HEK293 (cell line): ENCODE measurements at regions not wholly inside any gene's neighbourhood (a gene's known extent, or its start where the extent isn't known, plus 50 kb on each side); places are given as distances from the start of the nearest gene placed in this dataset.

Experiments
- CTCF ChIA-PET: fragments of 350-600 bp; formaldehyde crosslinking; extraction: SDS; loops from one replicate; lab custom pipeline; 2021; ENCODE audit warnings: antibody characterized with exemption; lab: Yijun Ruan, JAX
- POLR2A ChIA-PET: fragments of 300-600 bp; formaldehyde crosslinking; extraction: SDS; loops from one replicate; lab custom pipeline; 2020; ENCODE audit warnings: antibody characterized with exemption, inconsistent platforms; lab: Yijun Ruan, JAX
- H3K27ac ChIP-seq: fragments of 200-500 bp; sonication (Bioruptor generic); 2 replicates; pipeline ENCODE4 v1.5.1; 2014; ENCODE audit warnings: low read depth, low read length, control low read depth, inconsistent platforms; ENCODE audit errors: extremely low read depth
- H3K36me3 ChIP-seq, 2 experiments: fragments of 200-500 bp in 1 of 2; sonication (Bioruptor generic) in 1 of 2; 1 replicate in 1 of 2; 2 replicates in 1 of 2; pipeline ENCODE4 v1.5.1; 2014 to 2017; ENCODE audit warnings: inconsistent platforms in 2 of 2, low read length in 2 of 2; ENCODE audit not compliant: control insufficient read depth in 2 of 2, insufficient read depth in 1 of 2
- H3K4me1 ChIP-seq: fragments of 200-500 bp; sonication (Bioruptor generic); 2 replicates; pipeline ENCODE4 v1.5.1; 2014; ENCODE audit warnings: mild to moderate bottlenecking, low read length, inconsistent platforms; ENCODE audit not compliant: control insufficient read depth, insufficient read depth
- H3K4me3 ChIP-seq: 2 replicates; pipeline ENCODE4 v1.5.1; 2011; ENCODE audit warnings: low read depth, mild to moderate bottlenecking, control low read depth, low read length, moderate library complexity
- H3K9me3 ChIP-seq: fragments of 200-500 bp; sonication (Bioruptor generic); 2 replicates; pipeline ENCODE4 v1.5.1; 2014; ENCODE audit warnings: low read depth, low read length, inconsistent platforms; ENCODE audit not compliant: control insufficient read depth, insufficient read depth
- GLI4 ChIP-seq: fragments of 450-650 bp; formaldehyde crosslinking; IDR thresholded peaks from 2 replicates; pipeline ENCODE4 v1.5.1; 2016; ENCODE audit warnings: missing biosample characterization, missing genetic modification characterization
- GLIS1 ChIP-seq: fragments of 450-650 bp; formaldehyde crosslinking; IDR thresholded peaks from 2 replicates; pipeline ENCODE4 v1.5.1; 2016; ENCODE audit warnings: missing biosample characterization, missing genetic modification characterization
- HOXA7 ChIP-seq: sonication (generic); formaldehyde crosslinking; IDR thresholded peaks from 2 replicates; pipeline ENCODE4 v1.8.1; 2022; ENCODE audit warnings: missing genetic modification reagents, borderline replicate concordance
- KLF17 ChIP-seq: fragments of 450-650 bp; formaldehyde crosslinking; IDR thresholded peaks from 2 replicates; pipeline ENCODE4 v1.5.1; 2016; ENCODE audit warnings: missing biosample characterization, missing genetic modification characterization
- MEIS1 ChIP-seq: sonication (generic); formaldehyde crosslinking; IDR thresholded peaks from 2 replicates; pipeline ENCODE4 v1.8.1; 2022; ENCODE audit warnings: missing genetic modification reagents, mild to moderate bottlenecking, borderline replicate concordance
- OSR2 ChIP-seq: fragments of 450-650 bp; formaldehyde crosslinking; IDR thresholded peaks from 2 replicates; pipeline ENCODE4 v1.5.1; 2016; ENCODE audit warnings: missing biosample characterization, missing genetic modification characterization
- RBAK ChIP-seq: fragments of 450-650 bp; formaldehyde crosslinking; IDR thresholded peaks from 2 replicates; pipeline ENCODE4 v1.5.1; 2016; ENCODE audit warnings: missing biosample characterization, missing genetic modification characterization
- REST ChIP-seq: fragments of 450-650 bp; formaldehyde crosslinking; IDR thresholded peaks from 2 replicates; pipeline ENCODE4 v1.5.1; 2016; ENCODE audit warnings: missing biosample characterization, missing genetic modification characterization
- ZBTB20 ChIP-seq: fragments of 450-650 bp; formaldehyde crosslinking; IDR thresholded peaks from 2 replicates; pipeline ENCODE4 v1.5.1; 2016; ENCODE audit warnings: missing biosample characterization, missing genetic modification characterization
- ZBTB21 ChIP-seq: fragments of 450-650 bp; formaldehyde crosslinking; IDR thresholded peaks from 2 replicates; pipeline ENCODE4 v1.5.1; 2017; ENCODE audit warnings: missing biosample characterization, missing genetic modification characterization
- ZBTB7A ChIP-seq: fragments of 450-650 bp; formaldehyde crosslinking; IDR thresholded peaks from 2 replicates; pipeline ENCODE4 v1.5.1; 2016; ENCODE audit warnings: low read depth, missing biosample characterization, missing genetic modification characterization
- ZBTB8A ChIP-seq: fragments of 450-650 bp; formaldehyde crosslinking; IDR thresholded peaks from 2 replicates; pipeline ENCODE4 v1.5.1; 2016; ENCODE audit warnings: missing biosample characterization, missing genetic modification characterization
- ZFHX2 ChIP-seq: fragments of 450-650 bp; formaldehyde crosslinking; conservative IDR thresholded peaks from 2 replicates; pipeline ENCODE4 v1.5.1; 2016; ENCODE audit warnings: missing biosample characterization, missing genetic modification characterization
- ZNF248 ChIP-seq: fragments of 450-650 bp; formaldehyde crosslinking; IDR thresholded peaks from 2 replicates; pipeline ENCODE4 v1.5.1; 2017; ENCODE audit warnings: missing biosample characterization, missing genetic modification characterization
- ZNF324 ChIP-seq: fragments of 450-650 bp; formaldehyde crosslinking; IDR thresholded peaks from 2 replicates; pipeline ENCODE4 v1.5.1; 2016; ENCODE audit warnings: missing biosample characterization, missing genetic modification characterization
- ZNF488 ChIP-seq: fragments of 450-650 bp; formaldehyde crosslinking; IDR thresholded peaks from 2 replicates; pipeline ENCODE4 v1.5.1; 2016; ENCODE audit warnings: missing biosample characterization, missing genetic modification characterization
- ZNF501 ChIP-seq: fragments of 450-650 bp; formaldehyde crosslinking; IDR thresholded peaks from 2 replicates; pipeline ENCODE4 v1.5.1; 2016; ENCODE audit warnings: missing biosample characterization, missing genetic modification characterization
- ZNF629 ChIP-seq: fragments of 450-650 bp; formaldehyde crosslinking; IDR thresholded peaks from 2 replicates; pipeline ENCODE4 v1.5.1; 2017; ENCODE audit warnings: missing biosample characterization, missing genetic modification characterization
- ZNF704 ChIP-seq: fragments of 450-650 bp; formaldehyde crosslinking; IDR thresholded peaks from 2 replicates; pipeline ENCODE4 v1.5.1; 2016; ENCODE audit warnings: missing biosample characterization, missing genetic modification characterization
- ZNF792 ChIP-seq: fragments of 450-650 bp; formaldehyde crosslinking; IDR thresholded peaks from 2 replicates; pipeline ENCODE4 v1.5.1; 2016; ENCODE audit warnings: missing biosample characterization, missing genetic modification characterization
- ZNF837 ChIP-seq: fragments of 450-650 bp; formaldehyde crosslinking; IDR thresholded peaks from 2 replicates; pipeline ENCODE4 v1.5.1; 2016; ENCODE audit warnings: missing biosample characterization, missing genetic modification characterization
- ZXDB ChIP-seq: fragments of 450-650 bp; formaldehyde crosslinking; IDR thresholded peaks from 2 replicates; pipeline ENCODE4 v1.5.1; 2016; ENCODE audit warnings: missing biosample characterization, missing genetic modification characterization
- TF ChIP-seq, protein P1 (sequence below): fragments of 450-650 bp; formaldehyde crosslinking; IDR thresholded peaks from 2 replicates; pipeline ENCODE4 v1.5.1; 2016; ENCODE audit warnings: missing biosample characterization, missing genetic modification characterization
- TF ChIP-seq, protein P2 (sequence below): fragments of 450-650 bp; formaldehyde crosslinking; IDR thresholded peaks from 2 replicates; pipeline ENCODE4 v1.5.1; 2016; ENCODE audit warnings: missing biosample characterization, missing genetic modification characterization

GRCh38 chr1:213767683-213768082, 220.1 kb upstream of the PROX1 start:
- POLR2A ChIA-PET, result no interaction called here
- TF ChIP-seq ZNF629 (no peak), ZNF501 (tag by site-specific recombination) (no peak), KLF17 (tag by site-specific recombination) (no peak), ZNF792 (tag by site-specific recombination) (no peak), ZXDB (tag by site-specific recombination) (no peak), HOXA7 (no peak), ZNF704 (no peak), RBAK (no peak)
- TF ChIP-seq, protein P1, sequence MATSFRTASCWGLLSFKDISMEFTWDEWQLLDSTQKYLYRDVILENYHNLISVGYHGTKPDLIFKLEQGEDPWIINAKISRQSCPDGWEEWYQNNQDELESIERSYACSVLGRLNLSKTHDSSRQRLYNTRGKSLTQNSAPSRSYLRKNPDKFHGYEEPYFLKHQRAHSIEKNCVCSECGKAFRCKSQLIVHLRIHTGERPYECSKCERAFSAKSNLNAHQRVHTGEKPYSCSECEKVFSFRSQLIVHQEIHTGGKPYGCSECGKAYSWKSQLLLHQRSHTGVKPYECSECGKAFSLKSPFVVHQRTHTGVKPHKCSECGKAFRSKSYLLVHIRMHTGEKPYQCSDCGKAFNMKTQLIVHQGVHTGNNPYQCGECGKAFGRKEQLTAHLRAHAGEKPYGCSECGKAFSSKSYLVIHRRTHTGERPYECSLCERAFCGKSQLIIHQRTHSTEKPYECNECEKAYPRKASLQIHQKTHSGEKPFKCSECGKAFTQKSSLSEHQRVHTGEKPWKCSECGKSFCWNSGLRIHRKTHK (tag by site-specific recombination), result no peak
- TF ChIP-seq, protein P2, sequence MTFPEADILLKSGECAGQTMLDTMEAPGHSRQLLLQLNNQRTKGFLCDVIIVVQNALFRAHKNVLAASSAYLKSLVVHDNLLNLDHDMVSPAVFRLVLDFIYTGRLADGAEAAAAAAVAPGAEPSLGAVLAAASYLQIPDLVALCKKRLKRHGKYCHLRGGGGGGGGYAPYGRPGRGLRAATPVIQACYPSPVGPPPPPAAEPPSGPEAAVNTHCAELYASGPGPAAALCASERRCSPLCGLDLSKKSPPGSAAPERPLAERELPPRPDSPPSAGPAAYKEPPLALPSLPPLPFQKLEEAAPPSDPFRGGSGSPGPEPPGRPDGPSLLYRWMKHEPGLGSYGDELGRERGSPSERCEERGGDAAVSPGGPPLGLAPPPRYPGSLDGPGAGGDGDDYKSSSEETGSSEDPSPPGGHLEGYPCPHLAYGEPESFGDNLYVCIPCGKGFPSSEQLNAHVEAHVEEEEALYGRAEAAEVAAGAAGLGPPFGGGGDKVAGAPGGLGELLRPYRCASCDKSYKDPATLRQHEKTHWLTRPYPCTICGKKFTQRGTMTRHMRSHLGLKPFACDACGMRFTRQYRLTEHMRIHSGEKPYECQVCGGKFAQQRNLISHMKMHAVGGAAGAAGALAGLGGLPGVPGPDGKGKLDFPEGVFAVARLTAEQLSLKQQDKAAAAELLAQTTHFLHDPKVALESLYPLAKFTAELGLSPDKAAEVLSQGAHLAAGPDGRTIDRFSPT, result no peak
- Histone ChIP-seq H3K9me3 (no peaks in the 10 kb centered on the region), H3K36me3 (no peaks in the 10 kb centered on the region), H3K4me3 (no peak overlapping the region), H3K27ac (no peak overlapping the region), H3K4me1 (no peaks in the 10 kb centered on the region)
- CTCF ChIA-PET, result interaction anchor here (0.7 kb wide), 1 partner anchor 44 kb away, joined by 3 read pairs; no protein-coding TSS in a partner anchor

DNA sequence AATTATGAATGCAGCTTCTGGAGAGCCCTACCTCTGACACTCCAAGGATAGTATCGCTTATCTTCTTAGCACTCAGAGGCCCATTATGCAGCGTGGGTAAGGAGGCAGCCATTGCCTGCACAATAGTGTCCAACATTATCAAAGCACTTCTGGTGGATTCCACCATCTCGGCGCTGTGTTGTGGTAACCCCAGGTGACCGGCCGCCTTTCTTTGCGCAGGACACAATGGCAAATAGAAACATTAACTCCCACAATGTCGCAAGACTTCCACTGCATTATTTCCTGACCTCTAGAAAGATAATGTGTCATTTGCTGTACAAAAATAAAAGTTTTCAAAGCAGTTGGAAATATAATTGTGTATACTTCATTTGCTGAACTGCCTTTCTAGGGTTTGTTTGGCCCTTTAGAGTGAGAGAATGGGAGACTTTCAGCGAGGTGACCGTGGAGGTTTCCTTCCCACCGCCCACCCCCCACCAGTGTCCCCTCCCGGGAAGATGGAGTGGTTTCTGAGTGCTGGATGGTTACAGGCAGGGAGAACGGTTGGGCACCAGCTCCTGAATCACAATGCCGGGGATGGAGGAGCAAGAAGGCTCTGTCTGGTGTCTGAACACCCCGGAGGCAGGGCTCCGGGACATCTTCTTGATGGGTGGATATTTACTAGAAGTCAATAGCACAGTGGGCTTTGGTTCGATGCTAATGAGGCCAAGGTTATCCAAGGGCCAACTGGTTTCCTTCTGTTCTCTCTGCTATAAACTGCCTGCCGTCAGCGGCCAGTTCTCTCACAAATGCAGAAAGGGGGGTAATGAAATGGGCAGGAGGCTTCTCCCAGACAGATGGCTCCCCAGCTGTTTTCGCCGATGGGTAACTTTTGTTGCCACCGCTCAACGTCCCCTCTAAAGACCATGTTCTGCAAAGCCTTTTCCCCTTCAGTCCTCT, 215.4 kb upstream of the PROX1 start:
- ChIA-PET CTCF (no interaction called here), POLR2A (no interaction called here)
- no peaks in the 10 kb centered on the region for H3K9me3 ChIP-seq
- H3K36me3 ChIP-seq, result no peaks in the 10 kb centered on the region
- no peak overlapping the region for H3K27ac ChIP-seq
- H3K4me3 ChIP-seq, result no peak overlapping the region
- TF ChIP-seq REST (tag by site-specific recombination) (no peak), ZBTB20 (no peak), ZNF837 (tag by site-specific recombination) (no peak), ZNF248 (tag by site-specific recombination) (no peak), ZBTB21 (no peak), ZNF488 (tag by site-specific recombination) (no peak), GLI4 (tag by site-specific recombination) (no peak), ZBTB7A (tag by site-specific recombination) (no peak), ZNF324 (no peak), ZBTB8A (tag by site-specific recombination) (no peak), OSR2 (no peak), ZFHX2 (tag by site-specific recombination) (no peak), GLIS1 (no peak), MEIS1 (CRISPR knock-in tag) (no peak)
- no peaks in the 10 kb centered on the region for H3K4me1 ChIP-seq
